Thymus (tissue), 11 donors: ENCODE measurements at regions not wholly inside any gene's neighbourhood (a gene's known extent, or its start where the extent isn't known, plus 50 kb on each side); places are given as distances from the start of the nearest gene placed in this dataset.
"Not testable (repeated sequence)": the region's sequence is repeated elsewhere in the genome, so short reads cannot be mapped to it uniquely, and the experiment has no call there.

Source experiments
- DNase-seq, 9 donors: peaks; one replicate each; pipeline ENCODE4 v3.0.0-alpha.2; 2013; ENCODE audit warnings: low spot score in 9 of 9, low read depth in 6 of 9, missing footprints in 1 of 9
- H3K27ac ChIP-seq, 2 donors: one replicate each; pipeline ENCODE4 v1.5.1; 2013; ENCODE audit warnings: control low read depth in 1 of 2, low read depth in 1 of 2, low read length in 1 of 2, mild to moderate bottlenecking in 1 of 2, moderate library complexity in 1 of 2
- H3K27me3 ChIP-seq, 2 donors: one replicate each; pipeline ENCODE4 v1.5.1; 2013; ENCODE audit warnings: low read length in 1 of 2; ENCODE audit not compliant: control insufficient read depth in 2 of 2, insufficient read depth in 1 of 2
- H3K36me3 ChIP-seq, 2 donors: one replicate each; pipeline ENCODE4 v1.5.1; 2013; ENCODE audit warnings: low read length in 1 of 2, mild to moderate bottlenecking in 1 of 2, moderate library complexity in 1 of 2; ENCODE audit not compliant: control insufficient read depth in 2 of 2, insufficient read depth in 2 of 2
- H3K4me1 ChIP-seq, 2 donors: one replicate each; pipeline ENCODE4 v1.5.1; 2013; ENCODE audit warnings: low read length in 2 of 2; ENCODE audit not compliant: control insufficient read depth in 2 of 2, insufficient read depth in 2 of 2
- H3K4me3 ChIP-seq, 2 donors: one replicate each; pipeline ENCODE4 v1.5.1; 2013; ENCODE audit warnings: low read length in 2 of 2, control low read depth in 1 of 2, mild to moderate bottlenecking in 1 of 2
- H3K9me3 ChIP-seq, 2 donors: one replicate each; pipeline ENCODE4 v1.5.1; 2013; ENCODE audit warnings: low read length in 1 of 2, mild to moderate bottlenecking in 1 of 2; ENCODE audit not compliant: control insufficient read depth in 2 of 2, insufficient read depth in 1 of 2
- WGBS: extraction: QIAGEN DNeasy Blood & Tissue Kit; methylation state at CpG from one replicate; pipeline ENCODE4 v1.1.7; 2013; 5-methylcytosine and 5-hydroxymethylcytosine counted together
- donor health status: healthy.

GRCh38 chr3:147154988-147155387, 251.4 kb downstream of the ZIC4 start:
- H3K27ac ChIP-seq, H3K4me1 ChIP-seq, DNase-seq, H3K27me3 ChIP-seq, H3K36me3 ChIP-seq, H3K4me3 ChIP-seq: not testable (repeated sequence)
- 76% methylated on average over 10 of the region's 10 CpGs for WGBS
- H3K9me3 ChIP-seq, result peaks cover 1 to 11% of the 10 kb centered on the region in 2 donors

- 94% methylated on average over 30 of the region's 30 CpGs for WGBS
- no peaks in the 10 kb centered on the region for H3K27me3 ChIP-seq
- peaks cover 1 to 11% of the 10 kb centered on the region in 2 donors for H3K9me3 ChIP-seq
- DNase-seq, result no peak
- no peak overlapping the region for H3K4me3 ChIP-seq
- H3K27ac ChIP-seq, result no peak overlapping the region
- no peaks in the 10 kb centered on the region for H3K36me3 ChIP-seq
- H3K4me1 ChIP-seq, result no peaks in the 10 kb centered on the region
These were observed 252.4 kb downstream of the ZIC4 start for GRCh38 chr3:147153830-147154539.

- 85% methylated on average over 3 of the region's 3 CpGs for WGBS
- no peak for DNase-seq
- Histone ChIP-seq H3K27ac (no peak overlapping the region), H3K9me3 (peaks cover 1 to 11% of the 10 kb centered on the region in 2 donors), H3K4me1 (no peaks in the 10 kb centered on the region), H3K27me3 (no peaks in the 10 kb centered on the region), H3K4me3 (no peak overlapping the region), H3K36me3 (no peaks in the 10 kb centered on the region)
These were observed 253.9 kb downstream of the ZIC4 start for GRCh38 chr3:147152476-147152875.

GRCh38 chr3:147141516-147142288, 264.6 kb downstream of the ZIC4 start:
- Histone ChIP-seq H3K36me3 (no peaks in the 10 kb centered on the region), H3K27ac (no peak overlapping the region), H3K9me3 (no peaks in the 10 kb centered on the region), H3K27me3 (no peaks in the 10 kb centered on the region), H3K4me1 (no peaks in the 10 kb centered on the region), H3K4me3 (no peak overlapping the region)
- no peak for DNase-seq
- WGBS, result 84% methylated on average over 2 of the region's 2 CpGs

- WGBS, result 92% methylated on average over 1 of the region's 1 CpG
- no peak for DNase-seq
These were observed 267.0 kb downstream of the ZIC4 start for GRCh38 chr3:147139341-147139740.

GRCh38 chr3:147132168-147132567, 274.2 kb downstream of the ZIC4 start:
- H3K27ac ChIP-seq, result no peak overlapping the region
- no peaks in the 10 kb centered on the region for H3K4me1 ChIP-seq
- H3K9me3 ChIP-seq, result peaks cover 0 to 8% of the 10 kb centered on the region in 2 donors
- H3K4me3 ChIP-seq, result no peak overlapping the region
- H3K36me3 ChIP-seq, result no peaks in the 10 kb centered on the region
- H3K27me3 ChIP-seq, result no peaks in the 10 kb centered on the region
- no peak for DNase-seq
- 74% methylated on average over 1 of the region's 1 CpG for WGBS

More at GRCh38 chr3:147139341-147139740, 267.0 kb downstream of the ZIC4 start:
- Histone ChIP-seq H3K27ac (no peak overlapping the region), H3K36me3 (no peaks in the 10 kb centered on the region), H3K9me3 (no peaks in the 10 kb centered on the region), H3K4me1 (no peaks in the 10 kb centered on the region), H3K4me3 (no peak overlapping the region), H3K27me3 (no peaks in the 10 kb centered on the region)

- DNase-seq, result no peak
- Histone ChIP-seq H3K9me3 (peaks cover 0 to 8% of the 10 kb centered on the region in 2 donors), H3K4me1 (no peaks in the 10 kb centered on the region), H3K27ac (no peak overlapping the region), H3K4me3 (no peak overlapping the region), H3K27me3 (no peaks in the 10 kb centered on the region), H3K36me3 (no peaks in the 10 kb centered on the region)
- WGBS, result 94% methylated on average over 2 of the region's 2 CpGs
These were observed 275.9 kb downstream of the ZIC4 start for GRCh38 chr3:147130461-147130860.

GRCh38 chr3:147129665-147130064, 276.7 kb downstream of the ZIC4 start:
- H3K4me1 ChIP-seq, result no peaks in the 10 kb centered on the region
- no peak overlapping the region for H3K27ac ChIP-seq
- H3K36me3 ChIP-seq, result no peaks in the 10 kb centered on the region
- H3K27me3 ChIP-seq, result no peaks in the 10 kb centered on the region
- H3K4me3 ChIP-seq, result no peak overlapping the region
- peaks cover 0 to 8% of the 10 kb centered on the region in 2 donors for H3K9me3 ChIP-seq
- no peak for DNase-seq
- WGBS, result 93% methylated on average over 8 of the region's 8 CpGs

GRCh38 chr3:147122350-147122749, 284.0 kb downstream of the ZIC4 start:
- DNase-seq, result no peak
- Histone ChIP-seq H3K4me1 (no peaks in the 10 kb centered on the region), H3K27me3 (no peaks in the 10 kb centered on the region), H3K4me3 (no peak overlapping the region), H3K9me3 (no peaks in the 10 kb centered on the region), H3K27ac (no peak overlapping the region), H3K36me3 (no peaks in the 10 kb centered on the region)
- WGBS, result 55% methylated on average over 1 of the region's 1 CpG
